ENCODE measurements at regions not wholly inside any gene's neighbourhood (a gene's known extent, or its start where the extent isn't known, plus 50 kb on each side); places are given as distances from the start of the nearest gene placed in this dataset.

- no peak for DNase-seq
- Mint-ChIP-seq H3K9me3 (peaks cover 10% of the 10 kb centered on the region), H3K4me1 (ENCODE audit: low read depth) (no peaks in the 10 kb centered on the region), H3K27me3 (no peaks in the 10 kb centered on the region), H3K36me3 (ENCODE audit: low read depth) (no peaks in the 10 kb centered on the region), H3K4me3 (no peak overlapping the region), H3K27ac (no peak overlapping the region)
- ATAC-seq (ENCODE audit: poor library complexity) = no peak
- no peaks in the 10 kb centered on the region for H3K4me1 ChIP-seq (ENCODE audit: insufficient read depth, low read length)
- intact Hi-C loops (cut with DNase I, micrococcal nuclease) = no loop called here
- H3K36me3 ChIP-seq (ENCODE audit: insufficient read depth, low read length) = no peaks in the 10 kb centered on the region
- no peaks in the 10 kb centered on the region for H3K9me3 ChIP-seq (ENCODE audit: control insufficient read depth in 1 of 2, insufficient read depth in 1 of 2, low read length in 2 of 2)
- CTCF ChIA-PET = no interaction called here
- POLR2A ChIA-PET = no interaction called here
- no peaks in the 10 kb centered on the region for H3K27me3 ChIP-seq (ENCODE audit: control insufficient read depth in 1 of 2, insufficient read depth in 2 of 2, low read length in 2 of 2)
- H3K27ac ChIP-seq (ENCODE audit: low read depth in 1 of 2, low read length in 2 of 2) = no peak overlapping the region
- TF ChIP-seq, protein P1, sequence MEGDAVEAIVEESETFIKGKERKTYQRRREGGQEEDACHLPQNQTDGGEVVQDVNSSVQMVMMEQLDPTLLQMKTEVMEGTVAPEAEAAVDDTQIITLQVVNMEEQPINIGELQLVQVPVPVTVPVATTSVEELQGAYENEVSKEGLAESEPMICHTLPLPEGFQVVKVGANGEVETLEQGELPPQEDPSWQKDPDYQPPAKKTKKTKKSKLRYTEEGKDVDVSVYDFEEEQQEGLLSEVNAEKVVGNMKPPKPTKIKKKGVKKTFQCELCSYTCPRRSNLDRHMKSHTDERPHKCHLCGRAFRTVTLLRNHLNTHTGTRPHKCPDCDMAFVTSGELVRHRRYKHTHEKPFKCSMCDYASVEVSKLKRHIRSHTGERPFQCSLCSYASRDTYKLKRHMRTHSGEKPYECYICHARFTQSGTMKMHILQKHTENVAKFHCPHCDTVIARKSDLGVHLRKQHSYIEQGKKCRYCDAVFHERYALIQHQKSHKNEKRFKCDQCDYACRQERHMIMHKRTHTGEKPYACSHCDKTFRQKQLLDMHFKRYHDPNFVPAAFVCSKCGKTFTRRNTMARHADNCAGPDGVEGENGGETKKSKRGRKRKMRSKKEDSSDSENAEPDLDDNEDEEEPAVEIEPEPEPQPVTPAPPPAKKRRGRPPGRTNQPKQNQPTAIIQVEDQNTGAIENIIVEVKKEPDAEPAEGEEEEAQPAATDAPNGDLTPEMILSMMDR (IDR thresholded peaks at IDR 0.05) = no peak
- H3K4me3 ChIP-seq (ENCODE audit: low read length) = no peak overlapping the region
These were observed 241.1 kb upstream of the TBX18 start for GRCh38 chr6:85005494-85005893.

- intact Hi-C loops (cut with DNase I, micrococcal nuclease) = no loop called here
- no peak overlapping the region for H3K4me3 ChIP-seq (ENCODE audit: low read length)
These were observed 240.1 kb upstream of the TBX18 start for GRCh38 chr6:85004361-85004995.

DNA sequence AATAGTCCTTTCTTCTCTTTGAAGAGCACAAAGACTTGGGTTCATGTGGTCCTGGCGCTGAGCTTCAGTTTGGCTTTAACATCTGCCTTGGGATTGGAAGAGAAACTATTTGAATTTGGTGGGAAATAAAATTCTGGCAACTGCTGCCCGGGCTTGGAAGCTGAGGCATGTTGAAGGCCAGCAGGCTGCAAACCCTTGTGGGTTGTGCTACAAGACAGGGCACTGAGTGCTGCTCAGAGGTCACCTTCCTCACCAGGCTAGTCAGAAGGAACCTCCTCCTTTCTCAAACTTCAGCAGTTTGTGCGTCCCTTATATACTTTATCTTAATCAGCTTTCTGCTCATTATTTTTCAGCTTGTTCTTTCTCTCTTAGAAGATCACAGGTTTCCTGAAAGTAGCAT is 238.4 kb upstream of the TBX18 start:
- ChIA-PET CTCF (no interaction called here), POLR2A (no interaction called here)
- Histone ChIP-seq H3K27me3 (ENCODE audit: control insufficient read depth in 1 of 2, insufficient read depth in 2 of 2, low read length in 2 of 2) (no peaks in the 10 kb centered on the region), H3K4me1 (ENCODE audit: insufficient read depth, low read length) (no peaks in the 10 kb centered on the region), H3K9me3 (ENCODE audit: control insufficient read depth in 1 of 2, insufficient read depth in 1 of 2, low read length in 2 of 2) (no peaks in the 10 kb centered on the region), H3K4me3 (ENCODE audit: low read length) (no peak overlapping the region), H3K36me3 (ENCODE audit: insufficient read depth, low read length) (no peaks in the 10 kb centered on the region), H3K27ac (ENCODE audit: low read depth in 1 of 2, low read length in 2 of 2) (no peak overlapping the region)
- Mint-ChIP-seq H3K27ac (no peak overlapping the region), H3K4me3 (no peak overlapping the region), H3K4me1 (ENCODE audit: low read depth) (no peaks in the 10 kb centered on the region), H3K27me3 (no peaks in the 10 kb centered on the region), H3K36me3 (ENCODE audit: low read depth) (no peaks in the 10 kb centered on the region), H3K9me3 (peaks cover 10% of the 10 kb centered on the region)
- no peak for DNase-seq
- TF ChIP-seq, protein P1 (IDR thresholded peaks at IDR 0.05) = no peak
- intact Hi-C loops (cut with DNase I, micrococcal nuclease) = no loop called here
- no peak for ATAC-seq (ENCODE audit: poor library complexity)

More at GRCh38 chr6:85004361-85004995, 240.1 kb upstream of the TBX18 start:
- no peaks in the 10 kb centered on the region for H3K27me3 ChIP-seq (ENCODE audit: control insufficient read depth in 1 of 2, insufficient read depth in 2 of 2, low read length in 2 of 2)
- DNase-seq (no peak), ATAC-seq (ENCODE audit: poor library complexity) (no peak)
- Mint-ChIP-seq H3K4me3 (no peak overlapping the region), H3K4me1 (ENCODE audit: low read depth) (no peaks in the 10 kb centered on the region), H3K27ac (no peak overlapping the region), H3K36me3 (ENCODE audit: low read depth) (no peaks in the 10 kb centered on the region), H3K27me3 (no peaks in the 10 kb centered on the region), H3K9me3 (peaks cover 10% of the 10 kb centered on the region)
- no peak overlapping the region for H3K27ac ChIP-seq (ENCODE audit: low read depth in 1 of 2, low read length in 2 of 2)
- POLR2A ChIA-PET = no interaction called here
- CTCF ChIA-PET = no interaction called here
- H3K9me3 ChIP-seq (ENCODE audit: control insufficient read depth in 1 of 2, insufficient read depth in 1 of 2, low read length in 2 of 2) = no peaks in the 10 kb centered on the region
- TF ChIP-seq, protein P1 (IDR thresholded peaks at IDR 0.05) = no peak
- no peaks in the 10 kb centered on the region for H3K4me1 ChIP-seq (ENCODE audit: insufficient read depth, low read length)
- H3K36me3 ChIP-seq (ENCODE audit: insufficient read depth, low read length) = no peaks in the 10 kb centered on the region

All from CD4-positive, alpha-beta T cell (primary cell).